ENCODE measurements at regions not wholly inside any gene's neighbourhood (a gene's known extent, or its start where the extent isn't known, plus 50 kb on each side); places are given as distances from the start of the nearest gene placed in this dataset.

GRCh38 chr13:50524560-50524959, 318.9 kb downstream of the DLEU7 start:
- H3K9ac ChIP-seq (ENCODE audit: low read depth, low read length), result no peak overlapping the region
- H3K27ac ChIP-seq (ENCODE audit: low read length), result no peak overlapping the region
- H3K4me3 ChIP-seq (ENCODE audit: low read length), result no peak overlapping the region
- H3K9me3 ChIP-seq (ENCODE audit: insufficient read depth, low read depth, low read length), result no peaks in the 10 kb centered on the region
- no peaks in the 10 kb centered on the region for H3K36me3 ChIP-seq (ENCODE audit: insufficient read depth, low read depth, low read length)
- no peaks in the 10 kb centered on the region for H3K27me3 ChIP-seq (ENCODE audit: insufficient read depth, low read length)
- H3K4me1 ChIP-seq (ENCODE audit: insufficient read depth, low read length), result peaks cover 5% of the 10 kb centered on the region; the same call in 1 of the 2 replicates

- no peaks in the 10 kb centered on the region for H3K9me3 ChIP-seq (ENCODE audit: insufficient read depth, low read depth, low read length)
- no peaks in the 10 kb centered on the region for H3K36me3 ChIP-seq (ENCODE audit: insufficient read depth, low read depth, low read length)
- H3K4me1 ChIP-seq (ENCODE audit: insufficient read depth, low read length), result peaks cover 7% of the 10 kb centered on the region; the same call in 1 of the 2 replicates
- no peak overlapping the region for H3K4me3 ChIP-seq (ENCODE audit: low read length)
- H3K9ac ChIP-seq (ENCODE audit: low read depth, low read length), result no peak overlapping the region
- no peaks in the 10 kb centered on the region for H3K27me3 ChIP-seq (ENCODE audit: insufficient read depth, low read length)
- H3K27ac ChIP-seq (ENCODE audit: low read length), result no peak overlapping the region
Observed at GRCh38 chr13:50526661-50527071, 316.8 kb downstream of the DLEU7 start.

DNA sequence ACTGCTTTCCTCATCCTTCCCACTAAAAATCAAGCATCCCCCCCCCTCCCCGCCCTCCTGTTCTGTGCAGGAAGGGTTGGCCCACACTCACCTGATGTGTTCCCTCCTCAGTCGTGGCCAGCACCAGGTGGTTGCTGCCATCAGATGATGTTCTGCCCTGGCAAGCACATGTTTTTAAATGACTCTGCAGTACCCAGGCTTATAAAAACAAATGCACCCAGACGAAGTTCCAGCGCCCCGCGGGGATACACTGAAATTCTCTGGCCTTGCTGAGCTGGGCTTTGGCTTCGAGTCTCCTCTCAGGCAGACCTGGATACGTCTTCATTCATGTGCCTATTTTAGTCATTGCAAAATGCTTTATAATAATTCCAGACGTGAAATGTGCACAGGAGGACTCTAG, 316.3 kb downstream of the DLEU7 start:
- Histone ChIP-seq H3K9me3 (ENCODE audit: insufficient read depth, low read depth, low read length) (no peaks in the 10 kb centered on the region), H3K27ac (ENCODE audit: low read length) (no peak overlapping the region), H3K9ac (ENCODE audit: low read depth, low read length) (no peak overlapping the region), H3K36me3 (ENCODE audit: insufficient read depth, low read depth, low read length) (no peaks in the 10 kb centered on the region), H3K27me3 (ENCODE audit: insufficient read depth, low read length) (no peaks in the 10 kb centered on the region), H3K4me1 (ENCODE audit: insufficient read depth, low read length) (peaks cover 7% of the 10 kb centered on the region; the same call in 1 of the 2 replicates), H3K4me3 (ENCODE audit: low read length) (no peak overlapping the region)

GRCh38 chr13:50527612-50528509, 315.6 kb downstream of the DLEU7 start:
- H3K9ac ChIP-seq (ENCODE audit: low read depth, low read length), result no peak overlapping the region

DNA sequence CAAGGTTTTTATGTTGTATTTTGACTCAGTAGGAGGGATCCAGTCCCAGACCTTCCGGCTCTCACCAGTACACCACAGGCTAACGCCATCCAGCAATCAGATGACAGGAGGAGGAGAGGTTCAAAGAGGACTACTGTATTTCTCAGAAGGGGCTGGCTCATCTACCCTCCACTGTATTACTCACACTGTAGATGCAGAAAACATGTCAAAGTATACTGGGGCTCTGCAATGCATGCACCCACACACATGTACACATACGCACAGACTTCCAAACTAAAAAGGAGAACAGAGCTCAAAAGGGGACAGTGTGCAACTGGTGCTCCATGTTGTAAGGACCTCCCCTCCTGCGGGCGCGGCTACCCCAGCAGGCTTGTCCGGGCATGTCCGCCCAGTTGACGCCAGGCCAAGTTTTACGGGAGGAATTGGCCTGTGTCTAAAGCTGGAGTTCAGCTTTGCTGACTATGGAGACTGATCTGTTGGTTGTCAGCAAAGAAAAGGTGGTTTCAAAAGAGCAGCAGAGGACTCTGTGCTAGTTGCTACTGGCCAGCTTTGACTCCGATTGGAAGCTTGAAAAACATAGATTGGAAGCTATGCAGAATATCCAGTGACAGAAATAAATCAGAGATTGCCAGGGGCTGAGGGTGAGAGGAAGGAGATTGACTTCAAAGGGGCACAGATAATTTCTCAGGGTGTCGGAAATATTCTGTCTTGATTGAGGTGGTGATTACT, 314.2 kb downstream of the DLEU7 start:
- peak overlapping the region; percentile 46; the same call in 1 of the 2 replicates for H3K9ac ChIP-seq (ENCODE audit: low read depth, low read length)
- peak overlapping the region; percentile 46 for H3K27ac ChIP-seq (ENCODE audit: low read length)
- peaks cover 7% of the 10 kb centered on the region; the same call in 1 of the 2 replicates for H3K4me1 ChIP-seq (ENCODE audit: insufficient read depth, low read length)
- no peak overlapping the region for H3K4me3 ChIP-seq (ENCODE audit: low read length)
- H3K36me3 ChIP-seq (ENCODE audit: insufficient read depth, low read depth, low read length), result no peaks in the 10 kb centered on the region
- no peaks in the 10 kb centered on the region for H3K9me3 ChIP-seq (ENCODE audit: insufficient read depth, low read depth, low read length)
- no peaks in the 10 kb centered on the region for H3K27me3 ChIP-seq (ENCODE audit: insufficient read depth, low read length)

More at GRCh38 chr13:50527612-50528509, 315.6 kb downstream of the DLEU7 start:
- Histone ChIP-seq H3K27ac (ENCODE audit: low read length) (no peak overlapping the region), H3K4me3 (ENCODE audit: low read length) (no peak overlapping the region), H3K27me3 (ENCODE audit: insufficient read depth, low read length) (no peaks in the 10 kb centered on the region), H3K36me3 (ENCODE audit: insufficient read depth, low read depth, low read length) (no peaks in the 10 kb centered on the region), H3K4me1 (ENCODE audit: insufficient read depth, low read length) (peaks cover 7% of the 10 kb centered on the region; the same call in 1 of the 2 replicates), H3K9me3 (ENCODE audit: insufficient read depth, low read depth, low read length) (no peaks in the 10 kb centered on the region)

DNA sequence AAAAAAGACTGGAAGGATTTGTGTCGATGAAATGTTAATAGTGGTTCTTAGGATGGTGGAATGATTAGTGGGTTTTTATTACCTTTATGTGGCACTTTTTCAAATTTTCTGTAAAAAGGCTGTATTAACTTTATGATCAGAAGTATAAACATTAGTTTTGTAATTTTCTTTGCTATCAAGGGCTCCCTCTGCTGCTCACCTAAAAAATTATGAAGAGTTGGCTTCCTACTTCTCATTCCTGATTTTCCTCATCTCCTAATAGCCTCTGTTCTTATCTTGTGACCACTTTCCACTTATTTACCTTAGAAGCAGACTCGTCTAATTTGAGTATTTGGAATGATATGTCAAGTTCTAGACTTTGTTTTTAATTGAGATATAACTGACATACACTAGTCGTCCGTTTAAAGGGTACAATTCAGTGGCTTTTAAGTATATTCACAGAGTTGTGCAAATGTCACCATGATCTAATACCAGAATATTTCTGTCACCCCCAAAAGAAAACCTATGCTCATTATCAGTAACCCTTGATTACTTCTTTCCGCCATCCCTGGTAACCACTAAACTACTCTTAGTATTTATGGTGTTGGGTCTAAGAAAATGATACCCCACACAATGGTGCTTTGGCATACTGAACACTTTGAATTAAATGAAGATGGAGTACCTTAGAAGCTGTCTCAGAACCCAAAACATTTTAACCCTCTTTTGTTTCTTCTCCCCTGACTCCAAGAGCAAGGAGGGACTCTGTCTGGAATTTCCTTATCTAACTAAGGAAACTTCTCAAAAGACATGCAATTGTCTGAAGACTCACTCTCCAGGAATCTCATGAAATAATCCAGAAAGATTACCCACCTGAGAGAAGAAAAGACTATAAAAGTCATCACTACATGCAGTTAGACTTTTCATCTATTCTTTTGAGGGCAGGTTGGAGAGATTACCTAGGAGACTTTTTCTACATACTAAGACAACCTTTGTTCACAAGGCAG, 311.3 kb downstream of the DLEU7 start:
- no peaks in the 10 kb centered on the region for H3K27me3 ChIP-seq (ENCODE audit: insufficient read depth, low read length)
- no peak overlapping the region for H3K4me3 ChIP-seq (ENCODE audit: low read length)
- H3K9me3 ChIP-seq (ENCODE audit: insufficient read depth, low read depth, low read length), result peaks cover 16% of the 10 kb centered on the region
- no peak overlapping the region for H3K27ac ChIP-seq (ENCODE audit: low read length)
- H3K4me1 ChIP-seq (ENCODE audit: insufficient read depth, low read length), result peaks cover 7% of the 10 kb centered on the region; the same call in 1 of the 2 replicates
- no peaks in the 10 kb centered on the region for H3K36me3 ChIP-seq (ENCODE audit: insufficient read depth, low read depth, low read length)
- no peak overlapping the region for H3K9ac ChIP-seq (ENCODE audit: low read depth, low read length)

DNA sequence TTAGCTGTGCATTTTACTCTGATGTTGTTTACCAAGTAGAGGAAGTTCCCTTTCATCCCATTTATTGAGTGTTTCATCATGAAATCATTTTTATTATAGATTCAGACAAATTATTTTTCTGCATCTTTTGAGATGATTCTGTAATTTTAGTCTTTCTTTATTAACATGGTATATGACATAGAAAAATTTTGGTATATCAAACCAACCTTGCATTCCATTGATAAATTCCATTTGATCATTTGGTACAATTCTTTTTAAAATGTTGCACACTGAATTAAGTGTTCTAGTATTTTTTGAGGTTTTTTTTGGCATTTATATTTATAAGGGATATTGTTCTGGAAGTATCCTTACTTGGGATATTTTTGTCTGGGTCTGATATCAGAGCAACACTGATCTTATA, 308.4 kb downstream of the DLEU7 start:
- H3K9me3 ChIP-seq (ENCODE audit: insufficient read depth, low read depth, low read length), result peaks cover 24% of the 10 kb centered on the region
- H3K27ac ChIP-seq (ENCODE audit: low read length), result no peak overlapping the region
- no peaks in the 10 kb centered on the region for H3K4me1 ChIP-seq (ENCODE audit: insufficient read depth, low read length)
- H3K9ac ChIP-seq (ENCODE audit: low read depth, low read length), result no peak overlapping the region
- no peaks in the 10 kb centered on the region for H3K36me3 ChIP-seq (ENCODE audit: insufficient read depth, low read depth, low read length)
- no peaks in the 10 kb centered on the region for H3K27me3 ChIP-seq (ENCODE audit: insufficient read depth, low read length)
- no peak overlapping the region for H3K4me3 ChIP-seq (ENCODE audit: low read length)

- Histone ChIP-seq H3K9ac (ENCODE audit: low read depth, low read length) (no peak overlapping the region), H3K36me3 (ENCODE audit: insufficient read depth, low read depth, low read length) (no peaks in the 10 kb centered on the region), H3K9me3 (ENCODE audit: insufficient read depth, low read depth, low read length) (peaks cover 24% of the 10 kb centered on the region), H3K27me3 (ENCODE audit: insufficient read depth, low read length) (no peaks in the 10 kb centered on the region), H3K4me1 (ENCODE audit: insufficient read depth, low read length) (no peaks in the 10 kb centered on the region), H3K4me3 (ENCODE audit: low read length) (no peak overlapping the region), H3K27ac (ENCODE audit: low read length) (no peak overlapping the region)
Observed at GRCh38 chr13:50537029-50537428, 306.5 kb downstream of the DLEU7 start.

DNA sequence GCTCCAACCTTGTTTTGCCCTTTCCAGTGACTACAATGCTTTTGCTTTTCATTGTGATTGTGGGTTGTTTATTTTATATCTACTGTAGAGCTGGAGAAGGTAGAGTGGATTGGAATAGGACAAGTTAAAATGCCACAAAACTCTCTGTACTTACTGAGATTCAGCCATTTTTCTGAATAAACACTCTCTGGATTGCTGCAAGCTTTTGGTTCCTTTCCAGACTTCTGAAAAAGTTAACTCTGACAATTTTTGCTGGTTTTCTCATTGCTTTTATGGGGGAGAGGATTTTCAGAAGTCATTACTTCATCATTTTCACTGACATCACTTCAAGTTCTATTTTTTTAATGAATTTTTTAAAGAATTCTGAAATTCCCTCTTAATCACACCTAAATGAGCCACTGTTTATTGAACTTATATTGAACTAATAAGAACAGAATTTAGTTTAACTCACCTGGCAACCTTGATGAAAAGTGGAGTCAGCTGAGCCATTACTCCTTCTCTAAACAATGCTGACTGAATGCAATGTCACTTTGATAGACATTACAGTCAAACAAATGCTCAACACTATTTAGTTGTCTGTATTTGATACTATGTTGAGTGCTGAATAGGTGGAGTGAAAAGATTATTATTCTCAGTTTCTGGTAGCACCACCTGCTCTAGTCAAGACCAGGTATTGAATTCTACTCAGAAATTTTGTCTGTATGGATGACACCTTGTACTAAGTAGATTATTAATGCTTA, 303.5 kb downstream of the DLEU7 start:
- Histone ChIP-seq H3K4me3 (ENCODE audit: low read length) (no peak overlapping the region), H3K9me3 (ENCODE audit: insufficient read depth, low read depth, low read length) (peaks cover 19% of the 10 kb centered on the region), H3K27me3 (ENCODE audit: insufficient read depth, low read length) (no peaks in the 10 kb centered on the region), H3K36me3 (ENCODE audit: insufficient read depth, low read depth, low read length) (no peaks in the 10 kb centered on the region), H3K27ac (ENCODE audit: low read length) (no peak overlapping the region), H3K9ac (ENCODE audit: low read depth, low read length) (no peak overlapping the region), H3K4me1 (ENCODE audit: insufficient read depth, low read length) (peaks cover 15% of the 10 kb centered on the region; the same call in 1 of the 2 replicates)

DNA sequence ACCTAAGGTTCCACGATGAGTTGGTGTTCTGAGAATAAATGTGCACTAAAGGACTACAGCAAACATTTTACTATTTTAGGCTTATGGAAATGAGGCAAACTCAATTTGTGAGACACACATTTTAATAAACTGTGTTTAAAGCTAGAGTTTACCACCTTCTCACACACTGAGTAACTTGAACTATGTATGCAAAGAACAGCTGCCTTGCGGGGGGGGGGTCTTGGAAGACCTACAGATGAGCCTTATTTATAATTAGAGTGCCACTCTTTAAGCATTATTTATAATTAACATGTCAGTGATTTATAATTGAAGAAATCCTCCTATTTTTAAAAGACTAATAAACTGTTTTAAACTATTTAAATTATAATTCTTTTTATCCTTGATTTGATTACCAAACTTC, 300.4 kb downstream of the DLEU7 start:
- H3K4me1 ChIP-seq (ENCODE audit: insufficient read depth, low read length), result peaks cover 15% of the 10 kb centered on the region; the same call in 1 of the 2 replicates
- peaks cover 5% of the 10 kb centered on the region; the same call in 1 of the 2 replicates for H3K9me3 ChIP-seq (ENCODE audit: insufficient read depth, low read depth, low read length)
- H3K9ac ChIP-seq (ENCODE audit: low read depth, low read length), result no peak overlapping the region
- H3K27ac ChIP-seq (ENCODE audit: low read length), result no peak overlapping the region
- no peak overlapping the region for H3K4me3 ChIP-seq (ENCODE audit: low read length)
- H3K36me3 ChIP-seq (ENCODE audit: insufficient read depth, low read depth, low read length), result no peaks in the 10 kb centered on the region
- no peaks in the 10 kb centered on the region for H3K27me3 ChIP-seq (ENCODE audit: insufficient read depth, low read length)

Data from iPS-20b (cell line).